Body of pancreas (tissue), 4 donors: ENCODE measurements at regions not wholly inside any gene's neighbourhood (a gene's known extent, or its start where the extent isn't known, plus 50 kb on each side); places are given as distances from the start of the nearest gene placed in this dataset.

Experiments used
- POLR2A ChIP-seq, 3 donors: fragments of 450-650 bp; IDR thresholded peaks; one replicate each; pipeline ENCODE4 v1.6.1; 2016; ENCODE audit warnings: antibody characterized with exemption in 3 of 3, mild to moderate bottlenecking in 2 of 3
- TF ChIP-seq, protein P1 (sequence below), 7 experiments: fragments of 450-650 bp in 4 of 7; fragments of 200-600 bp in 3 of 7; sonication (generic) in 3 of 7; IDR thresholded peaks; one replicate each; pipeline ENCODE4 v1.5.1; 2016 to 2019; ENCODE audit warnings: antibody characterized with exemption in 7 of 7

DNA sequence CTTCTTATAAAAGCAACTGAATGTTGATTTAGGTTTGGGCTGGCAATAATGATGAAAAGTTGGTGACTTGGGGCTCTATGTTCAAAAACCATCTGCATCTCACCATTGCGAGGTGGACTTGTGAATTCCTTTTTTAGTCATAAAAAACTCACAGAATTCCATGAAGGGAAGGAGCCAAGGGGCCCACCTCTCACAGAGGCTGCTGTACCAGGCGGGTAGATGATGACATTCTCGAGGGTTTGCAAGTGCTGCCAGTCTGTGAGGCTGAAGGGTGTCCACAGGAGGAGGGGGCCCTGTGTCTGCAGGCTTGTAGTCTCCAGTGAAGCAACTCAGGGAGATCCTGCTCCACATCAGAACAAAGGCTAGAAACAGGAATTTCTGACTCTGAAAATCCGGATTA is 195.5 kb upstream of the ZNF32 start:
- TF ChIP-seq, protein P1, sequence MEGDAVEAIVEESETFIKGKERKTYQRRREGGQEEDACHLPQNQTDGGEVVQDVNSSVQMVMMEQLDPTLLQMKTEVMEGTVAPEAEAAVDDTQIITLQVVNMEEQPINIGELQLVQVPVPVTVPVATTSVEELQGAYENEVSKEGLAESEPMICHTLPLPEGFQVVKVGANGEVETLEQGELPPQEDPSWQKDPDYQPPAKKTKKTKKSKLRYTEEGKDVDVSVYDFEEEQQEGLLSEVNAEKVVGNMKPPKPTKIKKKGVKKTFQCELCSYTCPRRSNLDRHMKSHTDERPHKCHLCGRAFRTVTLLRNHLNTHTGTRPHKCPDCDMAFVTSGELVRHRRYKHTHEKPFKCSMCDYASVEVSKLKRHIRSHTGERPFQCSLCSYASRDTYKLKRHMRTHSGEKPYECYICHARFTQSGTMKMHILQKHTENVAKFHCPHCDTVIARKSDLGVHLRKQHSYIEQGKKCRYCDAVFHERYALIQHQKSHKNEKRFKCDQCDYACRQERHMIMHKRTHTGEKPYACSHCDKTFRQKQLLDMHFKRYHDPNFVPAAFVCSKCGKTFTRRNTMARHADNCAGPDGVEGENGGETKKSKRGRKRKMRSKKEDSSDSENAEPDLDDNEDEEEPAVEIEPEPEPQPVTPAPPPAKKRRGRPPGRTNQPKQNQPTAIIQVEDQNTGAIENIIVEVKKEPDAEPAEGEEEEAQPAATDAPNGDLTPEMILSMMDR (IDR thresholded peaks at IDR 0.05): no peak
- TF ChIP-seq POLR2A (IDR thresholded peaks at IDR 0.05): no peak
